SH-SY5Y (cell line): ENCODE measurements at regions not wholly inside any gene's neighbourhood (a gene's known extent, or its start where the extent isn't known, plus 50 kb on each side); places are given as distances from the start of the nearest gene placed in this dataset.

Experiments used
- GATA2 ChIP-seq: IDR thresholded peaks from 2 replicates; pipeline ENCODE4 v1.6.1; 2011; ENCODE audit warnings: mild to moderate bottlenecking, low read depth, low read length
- GATA3 ChIP-seq: IDR thresholded peaks from 2 replicates; pipeline ENCODE4 v1.6.1; 2011; ENCODE audit warnings: low read depth, mild to moderate bottlenecking, low read length, moderate library complexity

DNA sequence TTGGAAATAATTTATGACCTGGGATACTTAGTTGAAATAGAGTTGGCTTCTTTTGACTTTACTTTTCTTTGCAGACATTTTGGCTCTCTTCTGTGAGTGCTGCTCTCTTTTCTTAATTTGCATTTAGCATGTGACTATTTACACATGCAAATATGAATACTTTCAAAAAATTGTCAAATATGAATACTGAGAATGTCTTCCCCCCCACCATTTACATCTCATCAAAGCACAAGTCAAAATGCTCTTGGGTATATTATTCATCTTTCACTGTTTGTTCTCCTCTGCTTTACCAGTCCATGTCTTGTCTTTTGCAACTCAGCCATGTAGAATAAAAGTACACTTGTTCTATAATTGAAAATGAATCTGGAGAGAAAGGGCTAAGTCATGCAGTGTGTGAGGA is 126.5 kb downstream of the HHIPL2 start:
- TF ChIP-seq GATA2 (no peak), GATA3 (no peak)
